NT2/D1 (cell line): ENCODE measurements at regions not wholly inside any gene's neighbourhood (a gene's known extent, or its start where the extent isn't known, plus 50 kb on each side); places are given as distances from the start of the nearest gene placed in this dataset.

Experiments used
- DNase-seq: peaks from one replicate; pipeline ENCODE4 v3.0.0-alpha.2; 2011; ENCODE audit warnings: low read depth, low spot score
- H3K27me3 ChIP-seq: 2 replicates; pipeline ENCODE4 v1.6.0; 2011; ENCODE audit warnings: mild to moderate bottlenecking; ENCODE audit not compliant: insufficient read length, insufficient read depth
- H3K36me3 ChIP-seq: 2 replicates; pipeline ENCODE4 v1.6.1; 2011; ENCODE audit warnings: mild to moderate bottlenecking, low read length, mixed read lengths; ENCODE audit not compliant: insufficient read depth, insufficient read length
- H3K4me1 ChIP-seq: 2 replicates; pipeline ENCODE4 v1.5.1; 2011; ENCODE audit not compliant: insufficient read depth, insufficient read length
- H3K4me3 ChIP-seq: 2 replicates; pipeline ENCODE4 v1.5.1; 2011; ENCODE audit warnings: low read depth; ENCODE audit not compliant: insufficient read length
- H3K9ac ChIP-seq: 2 replicates; pipeline ENCODE4 v1.6.0; 2011; ENCODE audit warnings: low read depth; ENCODE audit not compliant: insufficient read length
- H3K9me3 ChIP-seq: 2 replicates; pipeline ENCODE4 v1.5.1; 2011; ENCODE audit warnings: mild to moderate bottlenecking, low read length; ENCODE audit not compliant: insufficient read depth
- SUZ12 ChIP-seq: IDR thresholded peaks from 2 replicates; pipeline ENCODE4 v1.6.1; 2011; ENCODE audit not compliant: insufficient read length, insufficient read depth; ENCODE audit errors: extremely low read depth
- YY1 ChIP-seq: IDR thresholded peaks from 2 replicates; pipeline ENCODE4 v1.6.1; 2011; ENCODE audit not compliant: insufficient read length, insufficient read depth
- ZNF274 ChIP-seq: IDR thresholded peaks from 2 replicates; pipeline ENCODE4 v1.6.1; 2011; ENCODE audit warnings: mild to moderate bottlenecking, low read depth, low read length

GRCh38 chr14:83583201-83583600 lies 1946.7 kb upstream of the FLRT2 start:
- no peaks in the 10 kb centered on the region for H3K36me3 ChIP-seq
- no peaks in the 10 kb centered on the region for H3K27me3 ChIP-seq
- no peak overlapping the region for H3K4me3 ChIP-seq
- no peak for TF ChIP-seq YY1
- no peak for TF ChIP-seq ZNF274
- no peak for TF ChIP-seq SUZ12
- H3K9ac ChIP-seq = no peak overlapping the region
- peaks cover 9% of the 10 kb centered on the region; the same call in 1 of the 2 replicates for H3K9me3 ChIP-seq
- no peak for DNase-seq
- H3K4me1 ChIP-seq = no peaks in the 10 kb centered on the region

- Histone ChIP-seq H3K9me3 (no peaks in the 10 kb centered on the region), H3K9ac (no peak overlapping the region), H3K4me3 (no peak overlapping the region), H3K27me3 (no peaks in the 10 kb centered on the region), H3K36me3 (no peaks in the 10 kb centered on the region), H3K4me1 (no peaks in the 10 kb centered on the region)
- TF ChIP-seq ZNF274 = no peak
- no peak for TF ChIP-seq SUZ12
- no peak for TF ChIP-seq YY1
- no peak for DNase-seq
Observed at GRCh38 chr14:83594874-83595273, 1935.1 kb upstream of the FLRT2 start.

- Histone ChIP-seq H3K27me3 (no peaks in the 10 kb centered on the region), H3K4me3 (no peak overlapping the region), H3K36me3 (no peaks in the 10 kb centered on the region), H3K9ac (no peak overlapping the region), H3K9me3 (no peaks in the 10 kb centered on the region), H3K4me1 (no peaks in the 10 kb centered on the region)
- DNase-seq = no peak
- TF ChIP-seq YY1 (no peak), SUZ12 (no peak), ZNF274 (no peak)
Observed at GRCh38 chr14:83607682-83608081, 1922.3 kb upstream of the FLRT2 start.

- Histone ChIP-seq H3K36me3 (no peaks in the 10 kb centered on the region), H3K9ac (no peak overlapping the region), H3K9me3 (no peaks in the 10 kb centered on the region), H3K4me1 (no peaks in the 10 kb centered on the region), H3K4me3 (no peak overlapping the region), H3K27me3 (no peaks in the 10 kb centered on the region)
- no peak for DNase-seq
- no peak for TF ChIP-seq SUZ12
Observed at GRCh38 chr14:83611491-83611890, 1918.5 kb upstream of the FLRT2 start.

GRCh38 chr14:83611906-83612390 lies 1918.0 kb upstream of the FLRT2 start:
- H3K36me3 ChIP-seq = no peaks in the 10 kb centered on the region
- no peak for DNase-seq
- no peak overlapping the region for H3K4me3 ChIP-seq
- H3K9ac ChIP-seq = no peak overlapping the region
- TF ChIP-seq ZNF274 = no peak
- no peak for TF ChIP-seq SUZ12
- TF ChIP-seq YY1 = no peak
- no peaks in the 10 kb centered on the region for H3K9me3 ChIP-seq
- H3K4me1 ChIP-seq = no peaks in the 10 kb centered on the region
- no peaks in the 10 kb centered on the region for H3K27me3 ChIP-seq

- TF ChIP-seq ZNF274 (no peak), SUZ12 (no peak), YY1 (no peak)
- Histone ChIP-seq H3K36me3 (no peaks in the 10 kb centered on the region), H3K9ac (no peak overlapping the region), H3K4me3 (no peak overlapping the region), H3K27me3 (no peaks in the 10 kb centered on the region), H3K4me1 (no peaks in the 10 kb centered on the region), H3K9me3 (no peaks in the 10 kb centered on the region)
- no peak for DNase-seq
Observed at GRCh38 chr14:83614956-83615355, 1915.0 kb upstream of the FLRT2 start.

- Histone ChIP-seq H3K27me3 (no peaks in the 10 kb centered on the region), H3K9ac (no peak overlapping the region), H3K36me3 (no peaks in the 10 kb centered on the region), H3K4me3 (no peak overlapping the region), H3K9me3 (no peaks in the 10 kb centered on the region), H3K4me1 (no peaks in the 10 kb centered on the region)
- TF ChIP-seq YY1 (no peak), SUZ12 (no peak), ZNF274 (no peak)
- no peak for DNase-seq
Observed at GRCh38 chr14:83624541-83624940, 1905.4 kb upstream of the FLRT2 start.

GRCh38 chr14:83632375-83632774 lies 1897.6 kb upstream of the FLRT2 start:
- no peaks in the 10 kb centered on the region for H3K36me3 ChIP-seq
- H3K27me3 ChIP-seq = no peaks in the 10 kb centered on the region
- H3K9me3 ChIP-seq = no peaks in the 10 kb centered on the region
- H3K4me3 ChIP-seq = no peak overlapping the region
- TF ChIP-seq SUZ12 (no peak), YY1 (no peak), ZNF274 (no peak)
- no peak overlapping the region for H3K9ac ChIP-seq
- no peak for DNase-seq
- no peaks in the 10 kb centered on the region for H3K4me1 ChIP-seq
